Keratinocyte (primary cell): ENCODE measurements at regions not wholly inside any gene's neighbourhood (a gene's known extent, or its start where the extent isn't known, plus 50 kb on each side); places are given as distances from the start of the nearest gene placed in this dataset.

Experiments
- DNase-seq: peaks from one replicate; pipeline ENCODE4 v3.0.0-alpha.2; 2011; ENCODE audit warnings: low read depth, missing footprints, low spot score
- FAIRE-seq: peaks from 2 replicates; lab custom pipeline; 2011; peaks lifted over from hg19 to GRCh38; lab: Jason Lieb, UNC
- H2AFZ ChIP-seq: 2 replicates; pipeline ENCODE4 v1.6.0; 2012; ENCODE audit warnings: low read length, control low read depth, inconsistent platforms; ENCODE audit not compliant: control insufficient read depth
- H3K27ac ChIP-seq: 2 replicates; pipeline ENCODE4 v1.5.1; 2011; ENCODE audit warnings: low read length; ENCODE audit not compliant: control insufficient read depth, insufficient read depth
- H3K27me3 ChIP-seq: 3 replicates; pipeline ENCODE4 v1.6.0; 2011; ENCODE audit warnings: low read length; ENCODE audit not compliant: control insufficient read depth, insufficient read depth; ENCODE audit errors: extremely low read depth
- H3K36me3 ChIP-seq, 2 experiments: 2 replicates in 1 of 2; 3 replicates in 1 of 2; pipeline ENCODE4 v1.5.1; 2011; ENCODE audit warnings: low read length in 2 of 2, mild to moderate bottlenecking in 1 of 2; ENCODE audit not compliant: control insufficient read depth in 2 of 2, insufficient read depth in 2 of 2; ENCODE audit errors: extremely low read depth in 1 of 2
- H3K4me1 ChIP-seq: 3 replicates; pipeline ENCODE4 v1.5.1; 2011; ENCODE audit warnings: low read length; ENCODE audit not compliant: control insufficient read depth, insufficient read depth; ENCODE audit errors: extremely low read depth
- H3K4me2 ChIP-seq: 3 replicates; pipeline ENCODE4 v1.6.0; 2011; ENCODE audit warnings: low read depth, low read length; ENCODE audit not compliant: control insufficient read depth, insufficient read depth; ENCODE audit errors: extremely low read depth
- H3K4me3 ChIP-seq, 3 experiments: fragments of 200-600 bp in 1 of 3; sonication (generic) in 1 of 3; 2 replicates in 2 of 3; 3 replicates in 1 of 3; pipeline ENCODE4 v1.5.1; 2011 to 2016; ENCODE audit warnings: low read length in 3 of 3, mild to moderate bottlenecking in 3 of 3, control low read depth in 2 of 3, inconsistent platforms in 1 of 3, low read depth in 1 of 3, mixed read lengths in 1 of 3, mixed run types in 1 of 3, moderate library complexity in 1 of 3; ENCODE audit not compliant: control insufficient read depth in 2 of 3, insufficient read depth in 2 of 3; ENCODE audit errors: extremely low read depth in 1 of 3
- H3K79me2 ChIP-seq: 2 replicates; pipeline ENCODE4 v1.6.0; 2012; ENCODE audit warnings: low read length; ENCODE audit not compliant: control insufficient read depth, insufficient read depth
- H3K9ac ChIP-seq: 3 replicates; pipeline ENCODE4 v1.6.0; 2011; ENCODE audit warnings: low read length; ENCODE audit not compliant: control insufficient read depth, insufficient read depth; ENCODE audit errors: extremely low read depth
- H3K9me1 ChIP-seq: 3 replicates; pipeline ENCODE4 v1.6.0; 2011; ENCODE audit warnings: low read length; ENCODE audit not compliant: control insufficient read depth, insufficient read depth; ENCODE audit errors: extremely low read depth
- H3K9me3 ChIP-seq: 2 replicates; pipeline ENCODE4 v1.5.1; 2012; ENCODE audit warnings: low read depth, low read length; ENCODE audit not compliant: control insufficient read depth
- H4K20me1 ChIP-seq: 3 replicates; pipeline ENCODE4 v1.6.0; 2011; ENCODE audit warnings: low read length; ENCODE audit not compliant: control insufficient read depth, insufficient read depth; ENCODE audit errors: extremely low read depth
- CTCF ChIP-seq, 3 experiments: IDR thresholded peaks in 1 of 3; conservative IDR thresholded peaks in 1 of 3; optimal IDR thresholded peaks in 1 of 3; 2 replicates in 2 of 3; 3 replicates in 1 of 3; pipeline versions ENCODE3 to v1.5.1; 2011; ENCODE audit warnings: low read length in 3 of 3, mild to moderate bottlenecking in 3 of 3, moderate library complexity in 2 of 3, control low read depth in 1 of 3, inconsistent platforms in 1 of 3; ENCODE audit not compliant: insufficient read depth in 2 of 3; ENCODE audit errors: extremely low read depth in 1 of 3
- EZH2 ChIP-seq: IDR thresholded peaks from one replicate; pipeline ENCODE4 v1.6.1; 2012; ENCODE audit warnings: inconsistent platforms, mild to moderate bottlenecking, low read length, moderate library complexity
- dilution Hi-C: fragments of 300-500 bp; cut with MboI; formaldehyde crosslinking; loops from one replicate; pipeline ENCODE4 v1.7.0; 2020; ENCODE audit warnings: low sequenced_read_pairs; ENCODE audit not compliant: extremely low pct_ligation_motif_present

DNA sequence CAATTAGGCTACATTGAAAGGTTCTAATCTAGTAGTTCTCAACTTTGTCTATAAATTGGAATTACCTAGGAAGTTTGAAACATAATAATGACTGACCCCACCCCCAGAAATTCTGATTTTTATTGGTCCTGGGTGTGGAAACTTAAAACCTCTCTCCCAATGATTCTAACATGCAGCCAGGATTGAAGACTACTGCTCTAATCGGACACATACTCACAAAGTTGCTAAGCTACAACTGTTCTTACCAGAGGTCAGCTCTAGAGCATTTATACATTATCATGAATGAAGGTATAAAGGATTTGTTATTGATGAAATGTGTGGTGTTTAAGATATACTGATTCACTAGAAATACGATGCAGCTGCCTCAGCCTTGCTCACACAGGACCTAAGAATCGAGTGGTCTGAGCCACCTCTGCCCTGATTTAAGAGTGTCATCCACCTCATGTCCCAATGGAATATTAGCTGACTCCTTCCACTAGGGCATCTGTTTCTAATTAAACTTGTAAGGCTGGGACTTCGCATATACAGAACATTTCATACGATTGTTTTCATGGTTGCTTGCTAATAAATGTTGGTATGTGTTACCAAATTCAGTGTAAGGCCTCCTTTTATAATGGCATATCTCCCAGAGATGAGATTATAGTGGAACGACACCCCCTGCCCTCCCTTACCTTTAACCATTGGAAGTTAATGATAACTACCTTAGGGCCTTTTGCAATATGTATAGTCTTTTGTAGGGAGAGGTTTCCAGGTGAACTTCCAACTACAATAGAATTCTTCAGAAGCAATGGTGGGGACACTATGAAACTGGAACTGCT lies 410.8 kb upstream of the PDE3A start:
- no peaks in the 10 kb centered on the region for H3K79me2 ChIP-seq
- H3K4me2 ChIP-seq: no peak overlapping the region
- H3K4me1 ChIP-seq: no peaks in the 10 kb centered on the region
- TF ChIP-seq CTCF (optimal IDR thresholded peaks at IDR 0.05 in 1 of 3, IDR thresholded peaks at IDR 0.05 in 1 of 3, conservative IDR thresholded peaks at IDR 0.05 in 1 of 3; ENCODE audit: extremely low read depth in 1 of 3, insufficient read depth in 2 of 3, low read length in 3 of 3) (no peak), EZH2 (no peak)
- FAIRE-seq (no peak), DNase-seq (no peak)
- H3K4me3 ChIP-seq: no peak overlapping the region
- no peaks in the 10 kb centered on the region for H4K20me1 ChIP-seq
- H3K9ac ChIP-seq: no peak overlapping the region
- H3K36me3 ChIP-seq: no peaks in the 10 kb centered on the region
- H3K27me3 ChIP-seq: no peaks in the 10 kb centered on the region
- no peaks in the 10 kb centered on the region for H3K9me3 ChIP-seq
- no peaks in the 10 kb centered on the region for H3K9me1 ChIP-seq
- H2AFZ ChIP-seq: no peak overlapping the region
- dilution Hi-C loops: no loop called here
- no peak overlapping the region for H3K27ac ChIP-seq

- no peaks in the 10 kb centered on the region for H4K20me1 ChIP-seq
- TF ChIP-seq EZH2 (no peak), CTCF (optimal IDR thresholded peaks at IDR 0.05 in 1 of 3, IDR thresholded peaks at IDR 0.05 in 1 of 3, conservative IDR thresholded peaks at IDR 0.05 in 1 of 3; ENCODE audit: extremely low read depth in 1 of 3, insufficient read depth in 2 of 3, low read length in 3 of 3) (no peak)
- no peaks in the 10 kb centered on the region for H3K4me1 ChIP-seq
- no peak for FAIRE-seq
- no peaks in the 10 kb centered on the region for H3K79me2 ChIP-seq
- no peak for DNase-seq
- no peaks in the 10 kb centered on the region for H3K9me1 ChIP-seq
- no peak overlapping the region for H2AFZ ChIP-seq
- dilution Hi-C loops: no loop called here
- H3K4me3 ChIP-seq: no peak overlapping the region
- H3K36me3 ChIP-seq: no peaks in the 10 kb centered on the region
- H3K9me3 ChIP-seq: no peaks in the 10 kb centered on the region
- no peaks in the 10 kb centered on the region for H3K27me3 ChIP-seq
- no peak overlapping the region for H3K9ac ChIP-seq
- H3K4me2 ChIP-seq: no peak overlapping the region
- no peak overlapping the region for H3K27ac ChIP-seq
These were observed 409.9 kb upstream of the PDE3A start for GRCh38 chr12:19958389-19958788.
